ENCODE measurements at regions not wholly inside any gene's neighbourhood (a gene's known extent, or its start where the extent isn't known, plus 50 kb on each side); places are given as distances from the start of the nearest gene placed in this dataset.

GRCh38 chr21:23008601-23009202, 2010.5 kb downstream of the NCAM2 start:
- no TSS peak for BruUV-seq (replicated peaks)
- H3K9ac ChIP-seq (ENCODE audit: low read length): no peak overlapping the region
- peaks cover 19 to 25% of the 10 kb centered on the region in 2 experiments; a peak in 2 of 4 replicates for H3K9me3 ChIP-seq (ENCODE audit: control insufficient read depth in 1 of 2, insufficient read depth in 1 of 2, low read depth in 1 of 2, low read length in 2 of 2)
- DNase-seq (ENCODE audit: low read depth, low spot score) (no peak), ATAC-seq (no peak)
- no peak overlapping the region for H3K27ac ChIP-seq (ENCODE audit: low read depth, low read length)
- intact Hi-C loops (cut with micrococcal nuclease): no loop called here
- H3K9me2 ChIP-seq (ENCODE audit: insufficient read depth): no peaks in the 10 kb centered on the region
- H2AFZ ChIP-seq (ENCODE audit: low read depth, low read length, poor library complexity, severe bottlenecking): no peak overlapping the region
- no peaks in the 10 kb centered on the region for H3K36me3 ChIP-seq (ENCODE audit: control insufficient read depth in 1 of 2, insufficient read depth in 2 of 2, low read length in 2 of 2)
- ChIA-PET CTCF (no interaction called here), RAD21 (ENCODE audit: low non-redundant PET in 1 of 2, low total read pairs in 2 of 2, uncharacterized antibody in 2 of 2, unreplicated experiment in 2 of 2) (no interaction called here), POLR2A (no interaction called here)
- H3K79me2 ChIP-seq (ENCODE audit: insufficient read depth, low read length): no peaks in the 10 kb centered on the region
- H3K4me1 ChIP-seq (ENCODE audit: control insufficient read depth in 1 of 2, insufficient read depth in 2 of 2, low read length in 2 of 2): no peaks in the 10 kb centered on the region
- TF ChIP-seq ZBTB33 (IDR thresholded peaks at IDR 0.05; ENCODE audit: extremely low read depth, insufficient replicate concordance, low read length): no peak
- no peak for TF ChIP-seq REST (IDR thresholded peaks at IDR 0.05; ENCODE audit: low read depth)
- TF ChIP-seq EZH2phosphoT487 (IDR thresholded peaks at IDR 0.05; ENCODE audit: borderline replicate concordance): no peak
- no peak for TF ChIP-seq POLR2AphosphoS5 (IDR thresholded peaks at IDR 0.05; ENCODE audit: low read depth, low read length)
- TF ChIP-seq ZFX (IDR thresholded peaks at IDR 0.05): no peak
- no peak for TF ChIP-seq MAX (IDR thresholded peaks at IDR 0.05)
- no peak for TF ChIP-seq FOSL1 (IDR thresholded peaks at IDR 0.05; ENCODE audit: low read depth)
- no peak for TF ChIP-seq RAD21 (IDR thresholded peaks at IDR 0.05; ENCODE audit: low read depth)
- no peak for TF ChIP-seq JUND (IDR thresholded peaks at IDR 0.05)
- no peak for TF ChIP-seq EGR1 (IDR thresholded peaks at IDR 0.05; ENCODE audit: low read depth)
- TF ChIP-seq TCF7L2 (IDR thresholded peaks at IDR 0.05; ENCODE audit: borderline replicate concordance, extremely low read depth, insufficient read depth, insufficient read length): no peak
- TF ChIP-seq SIN3A (IDR thresholded peaks at IDR 0.05; ENCODE audit: low read depth): no peak
- TF ChIP-seq SRF (IDR thresholded peaks at IDR 0.05; ENCODE audit: low read depth): no peak
- TF ChIP-seq ELF1 (IDR thresholded peaks at IDR 0.05; ENCODE audit: borderline replicate concordance, low read depth): no peak
- TF ChIP-seq EZH2 (IDR thresholded peaks at IDR 0.05): no peak
- no peak for TF ChIP-seq ATF3 (IDR thresholded peaks at IDR 0.05)
- TF ChIP-seq CBX3 (IDR thresholded peaks at IDR 0.05; ENCODE audit: low read depth): no peak
- no peak for TF ChIP-seq ZNF274 (IDR thresholded peaks at IDR 0.05; ENCODE audit: low read depth, low read length)
- no peak for TF ChIP-seq POLR2A (IDR thresholded peaks at IDR 0.05; ENCODE audit: borderline replicate concordance, extremely low read depth, insufficient read depth, insufficient read length)
- H3K27me3 ChIP-seq (ENCODE audit: insufficient read depth, low read length): no peaks in the 10 kb centered on the region
- no peak overlapping the region for H3K4me3 ChIP-seq (replicated peaks in 1 of 2; ENCODE audit: low read depth in 1 of 2, low read length in 2 of 2)
- no peak overlapping the region for H3K4me2 ChIP-seq (ENCODE audit: low read length)
- no peaks in the 10 kb centered on the region for H4K20me1 ChIP-seq (ENCODE audit: insufficient read depth)

Data from HCT116 (cell line).